COLO829 (cell line): ENCODE measurements at regions not wholly inside any gene's neighbourhood (a gene's known extent, or its start where the extent isn't known, plus 50 kb on each side); places are given as distances from the start of the nearest gene placed in this dataset.
A peak's percentile ranks its signal among the peaks of the same experiment; 100 is the strongest.

Experiments
- DNase-seq: peaks from one replicate; pipeline ENCODE4 v3.0.0; 2012; ENCODE audit warnings: low spot score

DNA sequence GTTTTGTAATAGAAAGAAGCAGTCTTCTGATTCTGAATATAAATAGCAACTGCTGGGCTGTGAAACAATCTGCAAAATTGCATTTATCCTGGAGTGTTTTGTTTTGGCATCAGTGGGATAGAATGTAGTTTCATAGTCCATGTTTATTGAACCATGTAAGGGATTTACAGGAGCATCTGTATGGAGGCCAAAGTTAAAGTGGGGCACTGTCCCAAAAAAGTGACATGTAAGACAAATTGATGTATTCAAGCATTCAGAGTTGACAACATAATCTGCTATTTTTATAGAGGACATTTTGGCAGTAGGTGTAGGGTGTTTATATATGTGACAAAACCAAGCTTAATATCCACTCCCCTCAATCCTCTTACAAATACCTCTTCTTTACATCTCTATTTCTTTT, 200.5 kb upstream of the ANK2 start:
- no peak for DNase-seq

GRCh38 chr4:112852601-112853000, 196.9 kb upstream of the ANK2 start:
- DNase-seq: no peak

- DNase-seq: no peak
Measured at GRCh38 chr4:112853662-112854256, 195.7 kb upstream of the ANK2 start.

- DNase-seq: no peak
Measured at GRCh38 chr4:112854420-112854819, 195.0 kb upstream of the ANK2 start.

- no peak for DNase-seq
Measured at GRCh38 chr4:112855058-112855457, 194.4 kb upstream of the ANK2 start.

DNA sequence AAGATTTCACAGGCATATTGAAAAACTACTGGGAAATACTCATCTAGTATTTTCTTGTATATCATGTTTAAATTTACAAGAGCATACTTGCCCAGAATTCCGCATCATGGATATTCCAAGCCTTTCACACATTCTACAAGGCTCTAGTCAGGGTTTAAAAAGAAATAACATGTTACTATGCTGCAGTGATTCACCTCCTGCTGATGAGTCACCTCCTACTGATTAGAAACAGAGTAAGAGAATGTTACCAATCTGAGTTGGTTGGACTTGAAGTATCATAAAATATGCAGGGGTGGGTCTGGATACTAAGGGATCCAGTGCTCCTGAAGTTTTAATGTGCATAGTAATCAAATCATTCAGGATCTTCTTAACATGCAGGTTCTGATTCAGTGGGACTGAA, 192.0 kb upstream of the ANK2 start:
- DNase-seq: peak; percentile 96

- DNase-seq: no peak
Measured at GRCh38 chr4:112858751-112859150, 190.7 kb upstream of the ANK2 start.

- DNase-seq: no peak
Measured at GRCh38 chr4:112859456-112860184, 189.8 kb upstream of the ANK2 start.

DNA sequence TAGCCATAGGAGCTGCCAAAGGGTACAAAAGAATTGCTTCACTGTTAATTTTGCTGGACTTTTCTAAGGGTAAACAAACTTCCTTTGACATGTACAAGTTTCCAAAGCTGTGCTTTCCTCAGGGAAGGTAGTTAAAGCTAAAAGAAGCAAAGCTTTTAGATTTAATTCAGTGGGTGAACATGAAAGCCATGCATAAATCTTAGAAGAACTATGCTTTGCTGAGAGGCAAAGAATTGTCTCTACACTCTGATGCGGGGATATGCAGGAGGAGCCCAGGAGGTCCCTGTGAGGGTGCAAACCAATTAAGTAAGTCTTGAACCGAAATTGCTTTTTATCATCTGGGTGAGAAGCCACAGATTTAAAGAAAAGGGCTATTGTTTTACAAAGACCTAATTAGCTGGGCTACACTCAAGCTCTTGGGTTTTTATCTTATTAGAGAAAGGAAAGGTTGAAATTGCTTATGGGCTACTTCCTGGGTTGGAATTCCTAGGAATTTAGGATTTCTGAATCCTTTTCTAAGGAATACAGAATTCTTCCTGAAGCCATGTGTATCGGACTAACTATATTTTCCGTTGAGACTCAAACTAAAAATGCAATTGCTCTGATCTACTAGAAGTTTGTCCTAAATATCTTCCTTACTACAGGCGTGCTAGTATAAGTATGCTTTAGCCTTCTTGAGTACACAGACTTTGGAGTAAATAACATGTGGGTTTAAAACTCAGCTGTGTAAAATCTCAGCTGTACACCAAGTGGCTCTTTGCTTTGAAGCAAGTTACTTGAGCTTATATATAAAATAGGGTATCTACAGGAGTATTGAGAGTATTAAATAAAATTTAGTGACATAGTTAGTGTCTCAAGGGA, 188.4 kb upstream of the ANK2 start:
- peak; percentile 48 for DNase-seq

GRCh38 chr4:112861691-112862674, 187.5 kb upstream of the ANK2 start:
- no peak for DNase-seq

DNA sequence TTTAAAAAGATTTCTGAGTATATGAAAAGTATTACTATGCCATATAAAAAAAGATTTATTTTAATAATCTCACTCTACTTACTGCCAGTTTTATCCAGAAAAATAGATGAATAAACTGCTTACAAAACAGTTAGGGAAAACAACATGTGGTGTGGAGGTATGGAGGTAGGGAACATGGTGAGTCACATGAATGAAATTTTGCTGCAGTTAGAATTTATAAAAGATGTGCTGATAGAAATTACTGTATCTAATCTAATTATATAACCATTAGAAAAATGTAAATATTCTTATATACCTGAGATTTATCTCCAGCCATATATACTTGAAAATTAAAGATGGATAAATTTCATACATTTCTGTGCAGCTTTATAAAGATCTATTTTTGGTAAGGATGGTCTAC, 184.0 kb upstream of the ANK2 start:
- DNase-seq: no peak

- no peak for DNase-seq
Measured at GRCh38 chr4:112876316-112876715, 173.1 kb upstream of the ANK2 start.

- no peak for DNase-seq
Measured at GRCh38 chr4:112881842-112882241, 167.6 kb upstream of the ANK2 start.

GRCh38 chr4:112882286-112882685, 167.2 kb upstream of the ANK2 start:
- DNase-seq: no peak

DNA sequence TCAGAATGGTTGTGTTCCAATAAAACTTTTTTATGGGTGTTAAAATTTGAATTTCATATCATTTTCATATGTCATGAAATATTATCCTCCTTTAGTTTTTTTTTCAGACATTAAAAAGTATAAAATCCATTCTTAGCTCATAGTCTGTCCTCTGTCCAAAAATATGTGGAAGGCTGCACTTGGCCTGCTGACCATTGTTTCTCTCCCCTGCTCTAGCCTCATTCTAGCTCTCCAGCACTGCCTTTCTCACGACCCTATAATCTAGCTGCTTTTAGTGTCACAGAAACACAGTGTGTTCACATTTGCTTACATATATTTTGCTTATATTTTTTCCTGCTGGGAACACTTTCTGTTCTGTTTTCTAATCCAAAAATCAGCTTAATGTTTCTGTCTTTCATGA, 165.0 kb upstream of the ANK2 start:
- DNase-seq: no peak

DNA sequence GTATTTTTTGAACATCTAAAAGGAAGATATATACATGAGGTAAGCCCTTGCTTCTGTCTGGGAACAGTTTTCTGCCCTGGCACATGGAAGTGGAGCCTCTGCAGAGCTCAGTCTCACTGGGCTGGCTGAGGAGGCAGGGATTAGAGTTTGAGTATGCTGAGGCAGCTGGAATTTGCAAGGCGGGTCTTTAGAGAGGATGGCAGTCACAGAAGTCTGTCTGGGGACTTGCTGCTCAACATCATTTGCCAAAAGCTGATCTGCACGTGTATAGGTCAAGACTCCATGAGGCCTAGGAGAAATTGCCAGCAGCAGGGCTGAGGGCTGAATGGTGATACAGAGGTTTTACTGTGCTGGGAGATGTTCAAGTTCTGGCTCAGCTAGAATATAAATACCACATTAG, 163.6 kb upstream of the ANK2 start:
- DNase-seq: no peak

DNA sequence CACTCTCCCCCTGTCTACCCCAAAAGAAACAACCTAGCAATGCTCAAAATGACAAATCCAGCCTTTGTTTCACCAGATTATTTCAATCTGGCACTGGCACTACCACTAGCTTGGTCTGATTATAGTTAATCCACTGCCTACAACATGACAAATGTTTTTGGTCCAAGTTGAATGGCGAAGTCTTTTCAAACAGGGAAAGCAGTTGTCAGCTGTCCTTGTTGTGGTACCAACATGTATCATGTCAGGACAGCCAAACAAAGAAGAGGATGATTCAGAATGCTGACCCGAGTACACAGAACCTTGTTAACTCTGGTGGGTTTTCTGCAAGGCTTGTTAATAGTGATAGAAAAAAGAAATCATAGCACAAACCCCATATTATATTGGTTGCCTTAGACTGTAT, 160.8 kb upstream of the ANK2 start:
- DNase-seq: no peak

DNA sequence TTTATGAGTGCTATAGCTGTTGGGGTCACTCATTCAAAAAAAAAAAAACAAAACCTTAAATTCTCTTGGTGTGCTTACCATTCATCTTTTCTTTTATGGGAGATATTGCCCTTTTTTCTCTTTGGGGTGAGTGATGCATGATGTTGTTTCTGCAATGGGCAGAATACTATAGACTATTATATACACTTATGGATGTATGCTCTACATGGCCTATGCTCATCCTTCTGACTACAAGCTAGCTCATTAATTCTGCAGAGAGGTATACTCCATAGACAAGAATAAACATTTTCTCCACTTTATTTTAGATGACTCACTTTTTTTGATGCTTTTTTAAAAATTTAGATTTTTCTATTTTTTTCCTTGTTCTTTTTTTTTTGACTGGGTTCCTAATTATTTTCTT, 160.3 kb upstream of the ANK2 start:
- no peak for DNase-seq

DNA sequence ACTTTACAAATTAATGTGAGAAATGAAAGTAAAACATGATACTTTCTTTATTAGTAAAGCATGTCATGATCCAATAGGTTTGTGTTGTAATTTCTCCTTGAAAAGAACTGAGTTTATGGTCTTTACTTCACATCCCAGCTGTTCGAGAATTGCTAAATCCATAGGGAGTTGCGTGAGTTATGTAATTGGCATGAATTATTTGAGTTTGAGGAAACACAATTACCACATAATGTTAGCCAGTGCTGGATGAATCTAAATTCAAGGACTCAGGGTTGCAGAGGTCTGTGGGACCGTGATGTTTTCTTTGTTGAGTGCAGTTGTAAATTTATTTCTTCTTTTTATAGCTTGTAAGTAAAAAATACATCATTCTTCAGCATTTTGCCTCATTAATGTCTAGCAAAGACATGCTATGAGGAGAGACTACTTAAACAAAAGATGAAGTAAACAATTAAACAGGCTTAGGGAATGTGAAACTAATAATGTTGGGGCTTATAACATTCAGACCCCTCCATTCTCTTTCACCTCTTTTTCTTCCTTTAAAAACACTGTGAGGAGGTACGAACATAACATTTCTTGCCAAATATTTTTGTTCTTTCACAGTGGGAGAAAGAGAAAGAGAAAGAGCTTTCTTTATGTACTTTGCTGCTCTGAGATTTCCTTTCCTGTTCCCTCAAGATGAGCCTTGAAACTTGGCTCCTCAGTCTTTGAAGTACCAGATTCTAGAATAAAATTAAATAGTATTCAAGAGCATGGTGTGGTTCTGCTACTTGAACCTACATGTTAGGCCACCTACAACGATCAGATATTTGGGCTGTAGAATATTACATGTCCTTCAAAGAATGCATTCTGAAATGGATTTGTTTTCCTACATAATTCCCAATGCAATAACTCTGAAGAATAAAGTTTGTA, 159.6 kb upstream of the ANK2 start:
- DNase-seq: no peak

GRCh38 chr4:112894480-112894879, 155.0 kb upstream of the ANK2 start:
- no peak for DNase-seq

- no peak for DNase-seq
Measured at GRCh38 chr4:112894951-112895350, 154.5 kb upstream of the ANK2 start.
